GM18517 (cell line): ENCODE measurements at regions not wholly inside any gene's neighbourhood (a gene's known extent, or its start where the extent isn't known, plus 50 kb on each side); places are given as distances from the start of the nearest gene placed in this dataset.
"Not testable (repeated sequence)": the region's sequence is repeated elsewhere in the genome, so short reads cannot be mapped to it uniquely, and the experiment has no call there.

ENCODE experiments used
- ATAC-seq: cut with Tn5 transposase; IDR thresholded peaks from one replicate; pipeline ENCODE4 v1.9.1; 2021; ENCODE audit warnings: mild to moderate bottlenecking, moderate library complexity; ENCODE audit not compliant: unreplicated experiment

DNA sequence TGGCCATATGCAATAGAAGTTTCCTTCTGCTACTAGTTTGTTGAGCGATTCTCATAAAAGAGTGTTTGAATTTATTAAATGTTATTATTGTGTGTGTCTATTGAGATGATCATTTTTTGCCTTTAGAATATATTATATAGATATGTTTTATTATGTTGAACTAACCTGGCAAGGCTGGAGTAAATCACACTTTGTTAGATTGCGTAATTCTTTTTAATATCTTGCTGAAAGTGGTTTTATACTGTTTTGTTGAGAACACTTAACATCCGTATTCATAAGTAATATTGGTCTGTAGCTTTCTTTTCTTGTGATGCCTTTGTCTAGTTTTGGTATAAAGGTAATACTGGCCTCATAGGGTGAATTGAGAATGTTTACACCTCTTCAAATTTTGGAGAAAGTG lies 574.3 kb upstream of the PCDH20 start:
- ATAC-seq: no peak

DNA sequence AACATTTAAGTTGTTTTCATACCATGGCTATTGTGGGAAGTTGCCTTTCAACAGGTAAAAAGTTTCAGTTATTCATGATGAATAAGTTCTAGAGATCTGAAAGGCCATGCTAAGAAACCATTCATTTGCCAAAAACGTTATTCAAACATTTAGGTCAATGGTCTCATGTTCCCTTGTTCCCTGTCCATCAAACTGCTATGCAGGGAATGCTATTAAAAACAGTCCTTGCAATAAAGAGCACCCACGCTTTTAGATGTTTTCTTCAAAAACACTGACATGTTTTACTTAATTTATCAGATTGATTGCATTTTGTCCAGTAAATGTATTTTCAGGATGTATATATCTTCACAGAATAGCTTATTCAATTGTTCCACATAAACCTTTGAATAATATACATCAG lies 573.2 kb upstream of the PCDH20 start:
- ATAC-seq: no peak

DNA sequence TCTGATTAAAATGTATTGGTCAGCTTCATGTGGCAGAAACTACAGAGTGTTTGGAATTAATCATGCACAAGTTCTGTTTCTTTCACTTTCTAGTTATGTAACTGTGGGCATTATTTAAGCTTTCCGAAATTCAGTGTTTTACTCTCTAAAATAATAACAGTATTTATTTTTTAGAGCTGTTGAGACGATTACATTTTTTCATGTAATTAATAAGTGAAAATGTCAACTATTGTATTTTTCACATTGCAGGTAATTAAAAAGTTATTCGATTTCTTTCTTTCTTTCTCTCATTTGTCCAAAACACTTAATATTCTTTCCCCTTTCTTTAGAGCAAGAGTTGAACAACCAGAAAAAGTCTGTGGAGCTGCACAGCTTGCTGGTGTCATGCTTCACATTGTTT lies 559.4 kb upstream of the PCDH20 start:
- ATAC-seq: no peak

DNA sequence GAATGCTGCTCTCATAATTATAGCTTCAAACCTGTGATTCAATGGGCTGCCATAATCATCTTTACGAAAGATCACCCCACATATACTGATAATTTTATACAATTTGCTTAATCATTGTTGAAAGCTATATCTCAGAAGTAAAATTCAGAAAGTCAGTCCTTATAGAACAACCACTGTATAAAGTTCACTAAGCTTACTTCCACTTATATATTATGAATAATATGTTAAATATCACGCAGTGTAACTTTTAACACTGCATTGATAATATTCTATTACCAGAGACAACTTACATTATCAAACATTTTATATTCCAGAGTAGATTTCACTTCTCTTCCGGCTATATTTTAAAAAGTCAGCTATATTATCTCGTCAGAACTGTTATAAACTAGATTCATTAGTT lies 550.1 kb upstream of the PCDH20 start:
- ATAC-seq: no peak

DNA sequence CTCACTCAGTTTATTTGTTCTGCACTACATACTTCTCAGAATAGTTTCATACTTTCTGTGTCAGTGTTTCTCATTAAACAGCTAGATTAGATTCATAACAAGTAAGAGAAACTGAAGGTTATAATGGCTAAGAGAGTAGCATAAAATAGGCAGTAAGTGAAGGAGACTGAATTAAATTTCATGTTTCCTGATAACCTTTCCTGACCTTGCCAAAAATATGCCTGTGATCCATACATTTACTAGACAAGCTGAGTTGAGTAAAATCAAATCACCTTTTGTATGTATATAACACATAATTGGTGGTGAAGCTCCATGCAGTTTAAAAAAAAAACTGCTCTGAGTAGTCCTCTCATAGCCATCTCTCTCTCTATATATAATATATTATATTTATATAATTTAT lies 545.3 kb upstream of the PCDH20 start:
- ATAC-seq: no peak

DNA sequence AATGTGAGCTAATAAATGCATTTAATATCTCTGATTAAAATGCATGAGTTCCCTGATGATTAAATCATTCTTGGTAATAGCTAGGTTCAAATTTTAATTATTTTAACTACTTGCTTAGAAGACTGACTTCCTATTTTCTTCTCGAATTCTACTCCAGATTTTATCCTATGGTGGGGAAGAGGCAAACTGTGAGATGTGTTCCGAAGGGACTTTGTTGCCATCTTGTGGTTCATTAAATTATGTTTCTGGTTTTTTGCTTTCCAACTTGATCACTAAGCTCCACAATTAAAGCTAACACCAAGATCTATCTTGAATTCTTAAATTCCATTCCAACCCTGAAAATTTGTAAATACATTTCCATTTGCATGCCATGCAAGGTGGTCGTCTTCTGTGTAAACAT lies 538.4 kb upstream of the PCDH20 start:
- ATAC-seq: no peak

DNA sequence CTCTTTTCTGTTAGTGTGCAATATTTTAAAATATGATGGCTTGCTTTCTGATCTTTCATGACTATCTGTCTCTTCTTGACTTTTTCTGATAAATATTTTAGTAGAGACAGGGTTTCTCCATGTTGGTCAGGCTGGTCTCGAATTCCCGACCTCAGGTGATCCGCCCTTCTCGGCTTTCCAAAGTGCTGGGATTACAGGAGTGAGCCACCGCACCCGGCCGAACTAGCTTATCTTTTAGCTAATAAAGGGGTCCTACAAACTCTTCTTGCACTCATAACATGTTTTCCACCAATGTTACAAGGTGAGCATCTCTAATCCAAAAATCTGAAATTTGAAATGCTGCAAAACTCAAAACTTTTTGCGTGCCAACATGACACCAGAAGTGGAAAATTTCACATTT lies 535.2 kb upstream of the PCDH20 start:
- no peak for ATAC-seq

DNA sequence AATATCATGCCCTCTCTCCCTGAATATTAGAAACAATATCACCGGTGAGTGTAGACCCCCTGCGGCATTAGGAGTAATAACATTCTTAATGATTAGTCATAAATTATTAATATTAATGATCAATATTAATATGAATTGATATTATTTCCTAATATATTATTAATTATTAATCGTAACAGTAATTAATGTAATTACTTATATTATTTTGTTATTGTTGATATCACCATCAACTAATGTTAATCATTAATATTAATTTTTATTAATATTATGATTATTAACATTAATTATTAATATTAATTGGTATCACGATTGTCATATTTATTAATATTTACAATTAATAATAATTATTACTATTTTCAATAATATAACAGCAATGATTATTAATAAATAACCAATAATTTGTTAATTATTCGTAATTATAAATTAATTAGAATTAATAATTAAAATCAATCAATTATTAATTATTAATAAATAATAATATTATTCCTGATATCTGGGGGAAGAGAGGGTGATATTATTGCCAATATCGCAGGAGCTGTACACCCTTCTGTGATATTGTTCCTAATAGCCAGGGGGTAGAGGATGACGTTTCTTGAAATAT lies 528.8 kb upstream of the PCDH20 start:
- ATAC-seq: no peak

DNA sequence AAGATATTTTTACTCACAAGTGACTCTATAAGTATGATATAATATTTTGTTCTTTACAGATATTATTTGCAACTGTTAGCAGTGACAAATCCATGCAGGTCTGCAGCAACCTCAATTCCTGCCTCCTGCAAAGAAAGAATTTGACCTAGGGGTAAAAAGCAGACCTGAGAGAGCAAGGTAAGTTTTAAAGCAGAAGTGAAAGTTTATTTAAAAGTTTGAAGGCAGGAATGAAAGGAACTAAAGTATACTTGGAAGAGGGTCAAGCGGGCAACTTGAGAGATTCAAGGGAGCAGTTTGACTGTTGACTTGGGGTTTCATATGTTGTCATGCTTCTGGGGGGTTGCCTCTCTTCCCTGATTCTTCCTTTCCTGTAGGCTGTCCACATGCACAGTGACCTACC lies 520.1 kb upstream of the PCDH20 start:
- ATAC-seq: no peak

DNA sequence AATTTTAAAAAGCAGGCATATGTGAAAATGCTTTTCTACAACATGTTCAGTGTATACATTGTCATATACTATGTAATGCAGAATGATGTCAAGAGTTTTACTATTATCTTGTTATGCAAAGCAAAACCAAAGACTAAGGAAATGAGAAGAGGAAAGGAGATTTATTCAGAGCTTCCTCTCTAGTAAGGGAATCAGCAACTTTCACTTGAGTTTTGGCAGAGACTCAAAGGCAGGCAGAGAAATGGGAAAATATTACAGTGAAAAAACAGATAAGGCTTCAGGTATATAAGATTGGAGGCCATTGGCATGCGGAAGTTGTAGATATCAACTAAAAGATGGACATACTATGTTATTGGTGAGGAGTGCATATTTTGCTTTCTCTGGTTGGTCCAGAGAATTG lies 512.0 kb upstream of the PCDH20 start:
- no peak for ATAC-seq

DNA sequence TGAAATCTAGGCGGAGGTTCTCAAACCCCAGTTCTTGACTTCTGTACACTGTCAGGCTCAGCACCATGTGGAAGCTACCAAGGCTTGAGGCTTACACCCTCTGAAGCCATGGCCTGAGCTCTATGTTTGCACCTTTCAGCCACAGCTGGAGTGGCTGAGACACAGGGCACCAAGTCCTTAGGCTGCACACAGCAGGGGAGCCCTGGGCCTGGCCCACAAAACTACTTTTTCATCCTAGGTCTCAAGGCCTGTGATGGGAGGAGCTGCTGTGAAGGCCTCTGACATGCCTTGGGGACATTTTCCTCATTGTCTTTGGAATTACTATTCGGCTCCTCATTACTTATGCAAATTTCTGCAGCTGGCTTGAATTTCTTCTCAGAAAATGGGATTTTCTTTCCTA lies 503.2 kb upstream of the PCDH20 start:
- ATAC-seq: no peak

DNA sequence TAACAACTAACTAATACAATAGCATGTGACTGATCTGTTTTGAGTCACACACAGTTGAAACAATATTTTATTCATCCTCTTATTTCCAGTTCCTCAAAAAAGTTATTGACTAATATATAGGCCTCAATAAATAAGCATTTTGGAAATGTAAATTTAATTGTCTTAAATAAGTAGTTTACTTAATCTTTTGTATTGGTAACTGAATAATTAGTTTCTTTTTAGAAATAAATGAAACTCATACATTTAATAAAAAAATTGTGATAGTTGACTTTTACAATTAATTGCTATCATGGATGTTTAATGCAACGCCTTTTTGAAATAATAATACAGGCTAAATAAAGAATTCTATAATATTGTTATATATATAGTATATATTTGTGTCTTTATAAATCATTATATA lies 500.8 kb upstream of the PCDH20 start:
- ATAC-seq: no peak

DNA sequence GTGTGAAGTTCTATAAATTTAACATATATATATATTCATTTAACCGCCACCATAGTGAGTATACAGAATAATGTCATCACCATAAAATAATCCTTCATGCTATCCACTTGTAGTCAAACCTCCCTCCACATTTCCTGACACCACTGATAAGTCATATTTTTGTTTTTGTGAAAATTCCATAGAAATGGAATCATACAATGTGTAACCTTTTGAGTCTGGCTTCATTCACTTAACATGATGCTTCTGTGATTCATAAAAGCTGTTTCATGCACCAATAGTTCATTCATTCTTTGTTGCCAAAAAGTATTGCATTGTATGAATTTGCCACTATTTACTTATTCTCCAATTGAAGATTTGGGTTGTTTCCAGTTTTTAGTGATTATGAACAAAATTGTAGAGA lies 497.5 kb upstream of the PCDH20 start:
- ATAC-seq: no peak

DNA sequence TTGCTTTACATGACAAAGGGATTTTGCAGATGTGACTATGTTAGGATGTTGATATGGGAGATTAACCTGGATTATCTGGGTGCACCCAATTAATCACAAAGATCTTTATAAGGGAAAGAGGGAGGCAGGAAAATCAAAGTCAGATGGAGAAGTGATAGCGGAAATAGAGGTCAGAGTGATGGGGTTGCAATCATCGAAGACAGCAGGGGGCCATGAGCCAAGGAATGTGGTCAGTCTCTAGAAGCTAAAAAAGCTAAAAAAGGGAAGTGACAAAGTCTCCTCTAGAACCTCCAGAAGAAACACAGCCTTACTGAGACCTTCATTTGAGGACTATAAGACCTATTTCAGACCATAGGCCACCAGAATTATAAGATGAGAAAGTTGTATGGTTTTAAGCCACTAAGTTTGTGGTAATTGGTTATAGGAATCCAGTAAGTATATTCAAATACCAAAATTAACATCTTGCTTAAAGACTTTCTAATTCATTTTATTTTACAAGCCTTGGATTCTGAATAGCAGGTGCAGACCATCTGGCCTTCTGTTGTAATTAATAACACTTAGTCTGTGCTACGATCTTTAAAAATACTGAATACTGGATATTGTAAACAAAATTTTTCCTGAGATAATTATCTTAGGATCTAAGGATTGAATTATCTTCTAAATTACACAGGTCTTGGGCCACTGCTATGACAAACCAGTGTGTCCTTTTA lies 493.4 kb upstream of the PCDH20 start:
- no peak for ATAC-seq

DNA sequence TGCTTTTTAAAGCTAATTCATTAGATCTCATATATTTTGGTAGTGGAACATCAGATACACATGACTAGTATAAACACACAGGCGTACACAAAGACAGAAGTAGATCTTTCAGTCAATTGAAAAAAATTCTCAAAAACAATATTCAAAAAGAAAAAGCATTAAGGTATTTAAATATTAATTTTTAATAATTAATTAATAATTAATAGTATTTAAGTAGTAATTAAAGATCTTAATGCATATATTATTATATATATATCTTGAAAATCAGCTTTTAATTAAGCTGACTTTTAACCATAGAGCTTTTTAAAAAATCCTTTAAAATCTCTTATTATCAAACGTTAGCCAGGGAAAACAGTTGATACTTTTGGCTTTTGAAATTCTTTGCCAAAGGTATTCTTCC lies 489.4 kb upstream of the PCDH20 start:
- ATAC-seq: no peak

DNA sequence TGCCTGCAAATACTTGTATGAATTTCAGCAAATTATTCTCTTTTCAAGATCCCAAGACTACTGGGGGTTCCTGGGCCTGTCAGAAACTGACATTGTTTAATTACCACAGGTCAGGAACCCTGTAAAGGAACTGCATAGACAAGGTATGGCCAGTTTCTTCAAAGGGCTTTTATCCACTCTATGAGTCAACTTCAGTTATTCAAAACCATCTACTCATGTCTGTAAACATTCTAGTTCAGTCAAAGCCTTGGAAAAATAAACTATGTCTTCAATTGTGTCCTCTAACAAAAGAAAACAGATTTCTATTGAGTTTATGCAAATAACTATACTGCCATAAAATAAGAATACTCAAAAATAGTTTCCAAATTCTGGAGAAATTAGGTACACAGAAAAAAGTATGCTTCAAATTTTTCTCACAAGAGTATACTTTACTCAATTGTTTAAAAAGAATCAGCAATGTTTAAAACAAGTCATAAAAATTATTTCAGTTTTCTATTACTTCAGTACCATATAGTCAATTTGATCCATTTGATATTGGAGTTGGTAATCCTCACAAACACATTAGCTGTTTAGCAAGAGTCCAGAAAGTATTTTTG lies 486.4 kb upstream of the PCDH20 start:
- ATAC-seq: no peak

DNA sequence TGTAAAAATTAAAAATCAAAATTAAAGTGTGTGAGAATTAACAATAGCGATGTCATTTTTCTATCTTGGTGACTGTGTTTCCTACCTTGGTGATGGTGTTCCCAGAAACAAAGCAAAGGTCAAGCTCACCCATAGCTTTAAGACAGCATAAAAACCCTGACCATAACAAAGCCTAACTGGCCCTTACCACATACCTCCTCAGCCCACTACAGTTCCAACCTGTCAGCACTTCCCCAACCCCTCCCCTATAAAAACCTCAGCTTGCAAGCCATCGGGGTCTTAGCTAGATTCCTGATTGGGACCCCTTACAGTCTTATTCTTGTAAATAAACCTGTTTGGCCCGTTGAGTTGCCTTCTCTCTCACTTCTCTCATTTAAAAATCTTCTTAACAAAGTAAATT lies 484.4 kb upstream of the PCDH20 start:
- no peak for ATAC-seq

DNA sequence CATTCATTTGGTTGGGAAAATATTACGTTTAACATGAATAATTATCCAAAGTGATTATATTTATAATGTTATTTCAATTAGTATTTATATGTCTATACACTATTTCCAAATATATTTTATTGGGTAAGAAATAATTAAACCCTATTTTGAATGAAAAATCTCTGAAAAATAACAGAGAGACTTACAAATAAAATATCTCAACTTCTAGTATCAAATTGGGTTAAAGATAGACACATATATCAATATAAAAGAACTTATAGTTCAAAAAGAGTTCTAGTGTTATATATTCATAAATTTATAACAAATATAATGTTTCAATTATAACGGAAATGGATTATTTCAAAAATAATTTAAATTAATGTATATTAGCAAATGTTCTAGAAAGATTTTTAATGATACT lies 482.6 kb upstream of the PCDH20 start:
- ATAC-seq: no peak

DNA sequence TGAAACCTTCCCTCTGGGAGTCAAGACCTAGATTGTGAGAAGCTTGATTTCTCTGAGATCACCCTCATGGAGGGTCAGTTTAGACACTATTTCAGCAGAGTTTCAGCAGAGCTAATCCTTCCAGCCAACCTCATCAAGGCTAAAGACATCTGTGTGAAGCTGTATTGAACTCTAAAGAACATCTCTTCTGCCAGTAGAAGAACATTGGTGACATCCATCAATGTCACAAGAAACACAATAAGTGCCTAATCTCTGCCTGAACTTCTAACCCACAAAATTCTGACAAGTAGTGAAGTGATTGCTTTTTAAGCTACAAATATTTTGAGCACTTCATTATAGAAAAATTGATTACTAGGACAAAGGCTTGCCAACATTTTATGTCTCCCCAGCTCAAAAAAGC lies 475.8 kb upstream of the PCDH20 start:
- no peak for ATAC-seq

DNA sequence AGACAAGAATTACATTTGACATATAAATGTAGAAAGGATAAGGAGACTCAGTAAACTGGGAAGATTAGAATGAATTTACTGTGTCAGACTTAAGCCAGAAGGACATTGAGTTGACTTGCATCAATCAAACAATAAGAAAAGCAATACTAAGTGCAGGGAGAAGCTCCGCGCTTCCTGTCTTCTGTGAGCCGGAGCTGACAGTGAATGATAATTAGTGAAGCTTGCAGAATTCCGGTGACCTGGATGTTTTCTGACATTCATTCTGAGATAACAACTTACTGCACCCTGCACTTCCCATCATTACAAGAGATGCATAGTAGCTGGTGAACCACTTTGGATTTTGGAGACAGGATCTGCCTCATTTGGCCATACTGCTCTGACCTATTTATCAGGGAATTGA lies 469.2 kb upstream of the PCDH20 start:
- no peak for ATAC-seq

DNA sequence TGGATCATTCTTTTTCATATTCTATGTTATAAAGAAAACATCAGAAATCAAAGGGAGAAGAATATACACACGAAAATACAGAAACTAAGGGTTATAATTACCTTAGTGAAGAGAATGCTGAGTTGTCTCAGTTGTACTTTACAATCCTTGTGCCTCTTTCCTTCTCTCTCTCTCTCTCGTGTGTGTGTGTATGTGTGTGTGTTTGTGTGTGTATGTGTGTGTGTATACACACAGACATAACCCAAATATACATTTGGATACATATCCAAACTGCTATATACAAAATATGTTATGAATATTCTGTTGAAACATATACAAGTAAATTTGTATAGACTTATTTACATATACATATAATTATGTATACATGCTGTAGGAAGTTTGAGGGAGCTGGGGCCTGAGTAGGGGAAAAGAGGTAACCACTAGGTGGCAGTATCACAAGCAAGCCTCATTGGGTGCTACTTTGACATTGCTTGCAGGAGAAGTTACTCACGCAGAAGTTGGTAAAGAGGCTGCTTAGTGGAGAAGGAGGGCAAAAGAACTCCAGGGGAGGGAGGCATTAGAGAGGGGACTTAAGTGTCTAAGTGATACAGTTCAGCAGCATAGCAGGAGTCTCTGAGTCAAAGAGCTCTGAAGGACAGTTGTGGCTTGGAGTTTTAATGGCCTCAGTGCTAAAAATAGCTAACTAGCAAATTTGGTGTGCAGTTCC lies 465.1 kb upstream of the PCDH20 start:
- ATAC-seq: no peak

DNA sequence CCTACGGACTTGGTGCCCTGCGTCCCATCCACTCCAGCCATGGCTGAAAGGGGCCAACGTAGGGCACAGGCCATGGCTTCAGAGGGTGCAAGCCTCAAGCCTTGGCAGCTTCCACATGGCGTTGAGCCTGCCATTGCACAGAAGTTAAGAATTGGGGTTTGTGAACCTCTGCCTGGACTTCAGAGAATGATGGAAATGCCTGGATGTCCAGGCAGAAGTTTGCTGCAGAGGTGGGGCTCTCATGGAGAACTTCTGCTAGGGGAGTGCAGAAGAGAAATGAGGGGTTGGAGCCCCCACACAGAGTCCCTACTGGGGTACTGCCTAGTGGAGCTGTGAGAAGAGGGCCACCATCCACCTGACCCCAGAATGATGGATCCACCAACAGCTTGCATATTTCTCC lies 462.9 kb upstream of the PCDH20 start:
- ATAC-seq: not testable (repeated sequence)
